SK-N-SH (cell line): ENCODE measurements at regions not wholly inside any gene's neighbourhood (a gene's known extent, or its start where the extent isn't known, plus 50 kb on each side); places are given as distances from the start of the nearest gene placed in this dataset.
"Not testable (repeated sequence)": the region's sequence is repeated elsewhere in the genome, so short reads cannot be mapped to it uniquely, and the experiment has no call there.

Source experiments
- CTCF ChIA-PET: fragments of 300-600, 350-600 bp; formaldehyde crosslinking; extraction: SDS; loops from one replicate; lab custom pipeline; 2021; lab: Yijun Ruan, JAX
- POLR2A ChIA-PET: fragments of 350-600 bp; sonication (Branson Sonifier 250); formaldehyde crosslinking; extraction: SDS; loops from one replicate; lab custom pipeline; 2020; ENCODE audit warnings: antibody characterized with exemption, inconsistent platforms; lab: Yijun Ruan, JAX
- DNase-seq: peaks from one replicate; pipeline ENCODE4 v3.0.0; 2012
- H2AFZ ChIP-seq: fragments of 200-600 bp; sonication (generic); 2 replicates; pipeline ENCODE4 v1.8.1; 2016; ENCODE audit warnings: antibody characterized with exemption, mild to moderate bottlenecking, low read depth
- H3F3A ChIP-seq: fragments of 200-600 bp; sonication (generic); replicated peaks from 2 replicates; pipeline ENCODE3; 2016; ENCODE audit warnings: antibody characterized with exemption, mild to moderate bottlenecking; ENCODE audit not compliant: insufficient read depth
- H3K27ac ChIP-seq, 2 experiments: fragments of 200-500 bp in 1 of 2; fragments of 200-600 bp in 1 of 2; sonication (Bioruptor generic) in 1 of 2; sonication (generic), shearing (Covaris generic) in 1 of 2; 2 replicates each; pipeline versions ENCODE4 v1.5.1 to v1.6.1; 2014 to 2016; ENCODE audit warnings: low read depth in 2 of 2, inconsistent platforms in 1 of 2, low read length in 1 of 2, mild to moderate bottlenecking in 1 of 2, mixed read lengths in 1 of 2
- H3K27me3 ChIP-seq: fragments of 200-600 bp; sonication (generic), shearing (Covaris generic); 2 replicates; pipeline ENCODE4 v1.6.1; 2016; ENCODE audit warnings: mixed run types; ENCODE audit not compliant: insufficient read depth
- H3K36me3 ChIP-seq, 2 experiments: fragments of 200-500 bp in 1 of 2; fragments of 200-600 bp in 1 of 2; sonication (Bioruptor generic) in 1 of 2; sonication (generic) in 1 of 2; replicated peaks in 1 of 2; 2 replicates each; pipeline versions ENCODE3 to v1.5.1; 2014 to 2016; ENCODE audit warnings: low read length in 1 of 2, mild to moderate bottlenecking in 1 of 2; ENCODE audit not compliant: insufficient read depth in 2 of 2, control insufficient read depth in 1 of 2
- H3K4me1 ChIP-seq, 2 experiments: fragments of 200-500 bp in 1 of 2; fragments of 200-600 bp in 1 of 2; sonication (Bioruptor generic) in 1 of 2; sonication (generic), shearing (Covaris generic) in 1 of 2; 2 replicates each; pipeline versions ENCODE4 v1.5.1 to v1.6.1; 2014 to 2016; ENCODE audit warnings: low read depth in 1 of 2, low read length in 1 of 2, mixed run types in 1 of 2; ENCODE audit not compliant: insufficient read depth in 2 of 2, control insufficient read depth in 1 of 2
- H3K4me2 ChIP-seq: fragments of 200-600 bp; sonication (generic), shearing (Covaris generic); 2 replicates; pipeline ENCODE4 v1.6.1; 2017; ENCODE audit warnings: mixed run types
- H3K4me3 ChIP-seq, 2 experiments: fragments of 200-500 bp in 1 of 2; fragments of 200-600 bp in 1 of 2; sonication (Bioruptor generic) in 1 of 2; sonication (generic), shearing (Covaris generic) in 1 of 2; 2 replicates each; pipeline versions ENCODE4 v1.5.1 to v1.8.1; 2014 to 2016; ENCODE audit warnings: low read depth in 2 of 2, inconsistent platforms in 1 of 2, low read length in 1 of 2, mild to moderate bottlenecking in 1 of 2, mixed read lengths in 1 of 2, moderate library complexity in 1 of 2
- H3K79me2 ChIP-seq: fragments of 200-600 bp; sonication (generic); 2 replicates; pipeline ENCODE4 v1.8.1; 2017; ENCODE audit warnings: mild to moderate bottlenecking; ENCODE audit not compliant: insufficient read depth
- H3K9ac ChIP-seq: fragments of 200-600 bp; sonication (generic); 2 replicates; pipeline ENCODE4 v1.6.1; 2017; ENCODE audit warnings: mixed run types
- H3K9me2 ChIP-seq: fragments of 200-600 bp; sonication (generic); 2 replicates; pipeline ENCODE4 v1.6.1; 2017; ENCODE audit warnings: mixed run types
- H3K9me3 ChIP-seq: fragments of 200-600 bp; sonication (generic); 2 replicates; pipeline ENCODE4 v1.6.1; 2017; ENCODE audit warnings: mixed run types, mild to moderate bottlenecking, moderate library complexity
- H4K20me1 ChIP-seq: fragments of 200-600 bp; sonication (generic); 2 replicates; pipeline ENCODE4 v1.6.1; 2017; ENCODE audit warnings: mild to moderate bottlenecking, mixed run types; ENCODE audit not compliant: insufficient read depth
- CHD2 ChIP-seq: fragments of 150-350 bp; IDR thresholded peaks from 2 replicates; pipeline ENCODE4 v1.6.1; 2018; ENCODE audit warnings: low read length; ENCODE audit not compliant: partially characterized antibody
- CTCF ChIP-seq: fragments of 200-600 bp; sonication (generic); IDR thresholded peaks from 2 replicates; pipeline ENCODE4 v1.6.1; 2017; ENCODE audit warnings: antibody characterized with exemption, mild to moderate bottlenecking, moderate library complexity
- JUND ChIP-seq: IDR thresholded peaks from 2 replicates; pipeline ENCODE4 v1.4.0; 2012
- MAX ChIP-seq: IDR thresholded peaks from 2 replicates; pipeline ENCODE4 v1.4.0; 2012; ENCODE audit warnings: low read depth
- MXI1 ChIP-seq: IDR thresholded peaks from 2 replicates; pipeline ENCODE4 v1.6.1; 2012; ENCODE audit warnings: mild to moderate bottlenecking, low read depth, low read length, improper control_type of control experiment
- NRF1 ChIP-seq: IDR thresholded peaks from 2 replicates; pipeline ENCODE4 v1.6.1; 2012; ENCODE audit warnings: low read depth, mild to moderate bottlenecking, low read length
- SMC3 ChIP-seq: IDR thresholded peaks from 2 replicates; pipeline ENCODE4 v1.6.1; 2012; ENCODE audit warnings: low read depth, low read length, improper control_type of control experiment
- USF2 ChIP-seq: fragments of 150-350 bp; IDR thresholded peaks from 2 replicates; pipeline ENCODE4 v1.6.1; 2017; ENCODE audit warnings: antibody characterized with exemption, low read length, low read depth, borderline replicate concordance
- WGBS: methylation state at CpG from one replicate; pipeline ENCODE4 v1.1.6; 2017; ENCODE audit warnings: low lambda C conversion rate; 5-methylcytosine and 5-hydroxymethylcytosine counted together
- TF ChIP-seq, protein P1 (sequence below): fragments of 150-350 bp; IDR thresholded peaks from 2 replicates; pipeline ENCODE4 v1.6.1; 2016; ENCODE audit warnings: mild to moderate bottlenecking, low read depth, low read length

GRCh38 chr4:131750469-131750868 is 1398.6 kb upstream of the PCDH10 start:
- H4K20me1 ChIP-seq, H3K9ac ChIP-seq, H3K79me2 ChIP-seq, H3K4me1 ChIP-seq, H3K27ac ChIP-seq, H3K4me3 ChIP-seq, H3F3A ChIP-seq, H3K4me2 ChIP-seq, H3K9me2 ChIP-seq, H3K9me3 ChIP-seq, H2AFZ ChIP-seq, DNase-seq, POLR2A ChIA-PET, H3K27me3 ChIP-seq, CTCF ChIA-PET, H3K36me3 ChIP-seq: not testable (repeated sequence)
- WGBS: 84% methylated on average over 25 of the region's 31 CpGs

DNA sequence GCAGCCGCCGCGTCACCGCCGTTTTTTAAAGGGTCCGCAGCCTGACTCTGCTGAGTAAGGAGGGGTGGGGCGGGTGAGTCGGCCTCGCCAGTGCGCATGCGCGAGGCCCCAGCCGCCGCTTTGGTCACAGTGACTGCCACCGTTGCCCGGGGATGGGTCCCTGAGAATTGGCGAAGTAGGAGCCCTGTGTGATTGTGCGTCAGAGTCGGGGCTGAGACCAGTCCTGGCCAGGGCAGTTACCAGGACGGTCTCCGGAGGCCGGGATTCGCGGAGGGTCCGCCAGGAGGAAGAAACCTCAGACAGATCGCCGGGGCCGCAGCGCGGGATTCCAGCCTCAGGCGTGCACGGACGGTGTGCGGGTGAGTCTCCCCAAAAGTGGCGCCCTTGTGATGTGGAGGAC is 1386.9 kb upstream of the PCDH10 start:
- H3K9ac ChIP-seq, H3K4me2 ChIP-seq, H3K9me3 ChIP-seq, DNase-seq, H3K27ac ChIP-seq, H3K4me1 ChIP-seq, H3K9me2 ChIP-seq, H3K36me3 ChIP-seq, POLR2A ChIA-PET, CTCF ChIA-PET, H3F3A ChIP-seq, H3K79me2 ChIP-seq, H4K20me1 ChIP-seq, H3K27me3 ChIP-seq, H2AFZ ChIP-seq, H3K4me3 ChIP-seq: not testable (repeated sequence)
- WGBS: no CpG with 5 or more reads among the region's 35 CpGs

- POLR2A ChIA-PET: no interaction called here
These were observed 1384.4 kb upstream of the PCDH10 start for GRCh38 chr4:131764730-131765129.

More at GRCh38 chr4:131764730-131765129, 1384.4 kb upstream of the PCDH10 start:
- Histone ChIP-seq H2AFZ (no peak overlapping the region), H3K4me3 (no peak overlapping the region), H3K79me2 (no peaks in the 10 kb centered on the region), H3K9ac (no peak overlapping the region), H3K4me2 (no peak overlapping the region), H3K4me1 (no peaks in the 10 kb centered on the region), H3K9me3 (no peaks in the 10 kb centered on the region), H3K36me3 (no peaks in the 10 kb centered on the region), H3K9me2 (no peaks in the 10 kb centered on the region), H3F3A (no peaks in the 10 kb centered on the region), H3K27ac (no peak overlapping the region), H3K27me3 (no peaks in the 10 kb centered on the region), H4K20me1 (no peaks in the 10 kb centered on the region)
- CTCF ChIA-PET: no interaction called here
- DNase-seq: no peak
- no peak for TF ChIP-seq CTCF
- TF ChIP-seq JUND: no peak
- no peak for TF ChIP-seq MAX
- no peak for TF ChIP-seq NRF1
- TF ChIP-seq, protein P1, sequence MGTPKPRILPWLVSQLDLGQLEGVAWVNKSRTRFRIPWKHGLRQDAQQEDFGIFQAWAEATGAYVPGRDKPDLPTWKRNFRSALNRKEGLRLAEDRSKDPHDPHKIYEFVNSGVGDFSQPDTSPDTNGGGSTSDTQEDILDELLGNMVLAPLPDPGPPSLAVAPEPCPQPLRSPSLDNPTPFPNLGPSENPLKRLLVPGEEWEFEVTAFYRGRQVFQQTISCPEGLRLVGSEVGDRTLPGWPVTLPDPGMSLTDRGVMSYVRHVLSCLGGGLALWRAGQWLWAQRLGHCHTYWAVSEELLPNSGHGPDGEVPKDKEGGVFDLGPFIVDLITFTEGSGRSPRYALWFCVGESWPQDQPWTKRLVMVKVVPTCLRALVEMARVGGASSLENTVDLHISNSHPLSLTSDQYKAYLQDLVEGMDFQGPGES: no peak
- TF ChIP-seq SMC3: no peak
- no peak for TF ChIP-seq CHD2
- no peak for TF ChIP-seq USF2
- TF ChIP-seq MXI1: no peak
- 84% methylated on average over 24 of the region's 28 CpGs for WGBS
